ENCODE measurements at regions not wholly inside any gene's neighbourhood (a gene's known extent, or its start where the extent isn't known, plus 50 kb on each side); places are given as distances from the start of the nearest gene placed in this dataset.

DNA sequence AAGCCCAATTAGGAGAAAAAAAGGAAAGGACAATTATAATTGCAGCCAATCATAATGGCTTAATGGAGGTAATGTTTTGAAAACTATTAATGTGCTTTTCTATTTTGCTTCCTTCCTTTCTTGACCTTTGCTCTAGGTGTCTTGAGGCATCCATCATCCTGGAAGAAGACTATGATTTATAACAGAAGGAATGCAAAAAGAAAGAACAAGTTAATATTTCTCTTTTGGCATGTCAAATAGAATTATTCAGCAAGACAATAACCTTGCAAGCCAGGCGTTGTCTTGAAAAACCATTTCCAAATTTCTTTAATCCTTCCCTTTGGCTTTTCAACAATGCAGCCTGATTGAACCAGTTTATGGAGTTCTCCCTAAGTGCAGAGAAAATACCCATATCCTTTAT, 107.7 kb upstream of the USP24 start:
- H3K27me3 ChIP-seq: no peaks in the 10 kb centered on the region
- Mint-ChIP-seq H3K9me3 (no peaks in the 10 kb centered on the region), H3K27me3 (ENCODE audit: insufficient read depth, low read depth) (peaks cover 3% of the 10 kb centered on the region), H3K36me3 (no peaks in the 10 kb centered on the region), H3K4me1 (no peaks in the 10 kb centered on the region), H3K27ac (no peak overlapping the region), H3K4me3 (no peak overlapping the region)
- H3K4me3 ChIP-seq: no peak overlapping the region
- H4K20me1 ChIP-seq (ENCODE audit: low read depth): no peaks in the 10 kb centered on the region
- no peaks in the 10 kb centered on the region for H3K9me3 ChIP-seq (ENCODE audit: low read depth)
- H3K27ac ChIP-seq: no peak overlapping the region
- no peak for TF ChIP-seq EZH2 (IDR thresholded peaks at IDR 0.05)
- no peak for TF ChIP-seq EZH2phosphoT487 (IDR thresholded peaks at IDR 0.05)
- TF ChIP-seq, protein P1, sequence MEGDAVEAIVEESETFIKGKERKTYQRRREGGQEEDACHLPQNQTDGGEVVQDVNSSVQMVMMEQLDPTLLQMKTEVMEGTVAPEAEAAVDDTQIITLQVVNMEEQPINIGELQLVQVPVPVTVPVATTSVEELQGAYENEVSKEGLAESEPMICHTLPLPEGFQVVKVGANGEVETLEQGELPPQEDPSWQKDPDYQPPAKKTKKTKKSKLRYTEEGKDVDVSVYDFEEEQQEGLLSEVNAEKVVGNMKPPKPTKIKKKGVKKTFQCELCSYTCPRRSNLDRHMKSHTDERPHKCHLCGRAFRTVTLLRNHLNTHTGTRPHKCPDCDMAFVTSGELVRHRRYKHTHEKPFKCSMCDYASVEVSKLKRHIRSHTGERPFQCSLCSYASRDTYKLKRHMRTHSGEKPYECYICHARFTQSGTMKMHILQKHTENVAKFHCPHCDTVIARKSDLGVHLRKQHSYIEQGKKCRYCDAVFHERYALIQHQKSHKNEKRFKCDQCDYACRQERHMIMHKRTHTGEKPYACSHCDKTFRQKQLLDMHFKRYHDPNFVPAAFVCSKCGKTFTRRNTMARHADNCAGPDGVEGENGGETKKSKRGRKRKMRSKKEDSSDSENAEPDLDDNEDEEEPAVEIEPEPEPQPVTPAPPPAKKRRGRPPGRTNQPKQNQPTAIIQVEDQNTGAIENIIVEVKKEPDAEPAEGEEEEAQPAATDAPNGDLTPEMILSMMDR (IDR thresholded peaks at IDR 0.05): no peak
- no peak overlapping the region for H3K9ac ChIP-seq
- H3K4me1 ChIP-seq: no peaks in the 10 kb centered on the region
- no peak for DNase-seq (ENCODE audit: low spot score)
- H2AFZ ChIP-seq (replicated peaks): no peak overlapping the region
- H3F3A ChIP-seq (ENCODE audit: low read depth): no peaks in the 10 kb centered on the region
- no peaks in the 10 kb centered on the region for H3K36me3 ChIP-seq
- H3K79me2 ChIP-seq (ENCODE audit: low read depth): no peaks in the 10 kb centered on the region
- no peak overlapping the region for H3K4me2 ChIP-seq

DNA sequence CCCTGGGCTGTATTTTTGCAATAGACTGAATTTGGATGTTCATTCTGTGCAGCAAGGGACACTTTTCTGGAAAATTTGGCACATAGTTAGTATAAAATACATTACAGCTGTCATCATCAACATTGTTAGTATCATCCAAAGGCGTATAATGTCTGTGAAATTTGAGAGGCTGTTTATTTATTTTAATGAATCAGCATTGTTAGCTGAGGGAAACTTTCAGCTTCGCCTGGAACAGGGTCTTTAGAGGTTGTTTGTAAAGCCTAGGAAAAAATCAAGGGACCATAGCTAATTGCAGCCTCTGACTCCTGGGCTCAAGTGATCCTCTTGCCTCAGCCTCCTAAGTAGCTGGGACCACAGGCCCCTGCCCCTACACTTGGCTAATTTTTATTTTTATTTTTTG, 106.8 kb upstream of the USP24 start:
- H3K27ac Mint-ChIP-seq: no peak overlapping the region

DNA sequence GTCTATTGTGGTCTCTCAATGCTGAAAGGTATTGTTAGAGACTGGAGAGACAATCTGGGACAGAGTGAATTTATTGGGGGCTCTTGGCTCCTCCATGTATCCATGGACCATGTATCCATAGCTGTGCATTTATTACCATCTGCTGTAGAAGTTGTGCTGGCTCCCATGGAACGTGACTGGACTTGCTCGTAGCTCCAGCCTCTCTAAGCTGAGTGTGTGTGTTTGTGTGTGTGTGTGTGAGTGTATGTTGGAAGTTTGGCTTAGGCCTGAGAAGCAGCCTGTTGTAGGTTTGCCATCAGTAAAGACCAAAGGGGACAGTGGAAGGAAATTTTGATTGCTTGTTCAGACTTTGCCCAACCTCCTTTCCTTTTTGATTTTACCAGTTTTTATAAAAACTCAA, 105.7 kb upstream of the USP24 start:
- H3K27ac Mint-ChIP-seq: no peak overlapping the region
- no peak overlapping the region for H3K4me3 ChIP-seq

More for the DNA sequence above, 106.8 kb upstream of the USP24 start:
- Mint-ChIP-seq H3K4me3 (no peak overlapping the region), H3K27me3 (ENCODE audit: insufficient read depth, low read depth) (peaks cover 3% of the 10 kb centered on the region), H3K9me3 (no peaks in the 10 kb centered on the region), H3K4me1 (no peaks in the 10 kb centered on the region), H3K36me3 (no peaks in the 10 kb centered on the region)
- H3K4me2 ChIP-seq: no peak overlapping the region
- H3K9ac ChIP-seq: no peak overlapping the region
- no peak overlapping the region for H2AFZ ChIP-seq (replicated peaks)
- H3K36me3 ChIP-seq: no peaks in the 10 kb centered on the region
- H3K79me2 ChIP-seq (ENCODE audit: low read depth): no peaks in the 10 kb centered on the region
- no peaks in the 10 kb centered on the region for H3K4me1 ChIP-seq
- no peaks in the 10 kb centered on the region for H3K27me3 ChIP-seq
- H3F3A ChIP-seq (ENCODE audit: low read depth): no peaks in the 10 kb centered on the region
- DNase-seq (ENCODE audit: low spot score): no peak
- no peak overlapping the region for H3K4me3 ChIP-seq
- H3K27ac ChIP-seq: no peak overlapping the region
- no peak for TF ChIP-seq EZH2 (IDR thresholded peaks at IDR 0.05)
- TF ChIP-seq, protein P1 (IDR thresholded peaks at IDR 0.05): no peak
- TF ChIP-seq EZH2phosphoT487 (IDR thresholded peaks at IDR 0.05): no peak
- no peaks in the 10 kb centered on the region for H4K20me1 ChIP-seq (ENCODE audit: low read depth)
- no peaks in the 10 kb centered on the region for H3K9me3 ChIP-seq (ENCODE audit: low read depth)

More for the DNA sequence above, 105.7 kb upstream of the USP24 start:
- Histone ChIP-seq H3K36me3 (no peaks in the 10 kb centered on the region), H3K4me1 (no peaks in the 10 kb centered on the region), H3K27me3 (no peaks in the 10 kb centered on the region), H3F3A (ENCODE audit: low read depth) (no peaks in the 10 kb centered on the region), H3K4me2 (no peak overlapping the region), H4K20me1 (ENCODE audit: low read depth) (no peaks in the 10 kb centered on the region), H3K9ac (no peak overlapping the region), H2AFZ (replicated peaks) (no peak overlapping the region), H3K27ac (no peak overlapping the region), H3K9me3 (ENCODE audit: low read depth) (no peaks in the 10 kb centered on the region), H3K79me2 (ENCODE audit: low read depth) (no peaks in the 10 kb centered on the region)
- no peaks in the 10 kb centered on the region for H3K36me3 Mint-ChIP-seq
- H3K27me3 Mint-ChIP-seq (ENCODE audit: insufficient read depth, low read depth): peaks cover 2% of the 10 kb centered on the region
- no peaks in the 10 kb centered on the region for H3K9me3 Mint-ChIP-seq
- no peaks in the 10 kb centered on the region for H3K4me1 Mint-ChIP-seq
- TF ChIP-seq EZH2 (IDR thresholded peaks at IDR 0.05) (no peak), EZH2phosphoT487 (IDR thresholded peaks at IDR 0.05) (no peak)
- TF ChIP-seq, protein P1 (IDR thresholded peaks at IDR 0.05): no peak
- H3K4me3 Mint-ChIP-seq: no peak overlapping the region
- DNase-seq (ENCODE audit: low spot score): no peak

Data from neural progenitor cell (in vitro differentiated cells).